Liver (tissue), 3 donors: ENCODE measurements at regions not wholly inside any gene's neighbourhood (a gene's known extent, or its start where the extent isn't known, plus 50 kb on each side); places are given as distances from the start of the nearest gene placed in this dataset.

Source experiments
- CTCF ChIP-seq: fragments of 150-350 bp; IDR thresholded peaks from 2 replicates; pipeline ENCODE4 v1.5.1; 2017; ENCODE audit warnings: improper control_type of control experiment, low read depth, low read length; ENCODE audit not compliant: missing input control
- HNF4A ChIP-seq, 2 donors: conservative IDR thresholded peaks; 2 replicates each; pipeline ENCODE4 v1.6.1; 2016; ENCODE audit warnings: antibody characterized with exemption in 2 of 2, mild to moderate bottlenecking in 2 of 2
- NR2F2 ChIP-seq: IDR thresholded peaks from 2 replicates; pipeline ENCODE4 v1.6.1; 2016; ENCODE audit warnings: antibody characterized with exemption
- REST ChIP-seq: IDR thresholded peaks from 2 replicates; pipeline ENCODE4 v1.6.1; 2016; ENCODE audit warnings: antibody characterized with exemption, mild to moderate bottlenecking
- SP1 ChIP-seq: IDR thresholded peaks from 2 replicates; pipeline ENCODE4 v1.6.1; 2018; ENCODE audit warnings: antibody characterized with exemption, mild to moderate bottlenecking
- donor health status: healthy.
- donor health status: healthy.

GRCh38 chr7:115198143-115198542, 276.2 kb downstream of the MDFIC start:
- no peak for TF ChIP-seq NR2F2
- TF ChIP-seq CTCF: no peak
- TF ChIP-seq SP1: no peak
- TF ChIP-seq HNF4A (conservative IDR thresholded peaks at IDR 0.05): no peak
- no peak for TF ChIP-seq REST
